ENCODE measurements at regions not wholly inside any gene's neighbourhood (a gene's known extent, or its start where the extent isn't known, plus 50 kb on each side); places are given as distances from the start of the nearest gene placed in this dataset.

- Histone ChIP-seq H3K27ac (ENCODE audit: low read depth in 1 of 2, low read length in 2 of 2) (no peak overlapping the region), H3K4me3 (ENCODE audit: low read depth in 1 of 3, low read length in 3 of 3) (no peak overlapping the region), H3K9me3 (ENCODE audit: control insufficient read depth in 4 of 4, low read length in 3 of 4) (no peaks in the 10 kb centered on the region), H3K9ac (ENCODE audit: low read depth in 1 of 2, low read length in 2 of 2) (no peak overlapping the region), H3K27me3 (ENCODE audit: control insufficient read depth in 4 of 4, insufficient read depth in 4 of 4, low read length in 3 of 4) (no peaks in the 10 kb centered on the region), H3K36me3 (ENCODE audit: control insufficient read depth in 4 of 4, insufficient read depth in 3 of 4, low read depth in 1 of 4, low read length in 3 of 4) (no peaks in the 10 kb centered on the region), H3K4me1 (ENCODE audit: control insufficient read depth in 4 of 4, insufficient read depth in 4 of 4, low read length in 3 of 4) (no peaks in the 10 kb centered on the region)
- DNase-seq (ENCODE audit: low spot score) = no peak
- 71% methylated on average over 2 of the region's 2 CpGs for WGBS
- TF ChIP-seq JUND (IDR thresholded peaks at IDR 0.05) = no peak
- no peak for TF ChIP-seq HNF4G (IDR thresholded peaks at IDR 0.05)
- no peak for TF ChIP-seq SP1 (IDR thresholded peaks at IDR 0.05)
- no peak for TF ChIP-seq TAF1 (conservative IDR thresholded peaks at IDR 0.05)
- no peak for TF ChIP-seq NR2F2 (IDR thresholded peaks at IDR 0.05)
- TF ChIP-seq, protein P1, sequence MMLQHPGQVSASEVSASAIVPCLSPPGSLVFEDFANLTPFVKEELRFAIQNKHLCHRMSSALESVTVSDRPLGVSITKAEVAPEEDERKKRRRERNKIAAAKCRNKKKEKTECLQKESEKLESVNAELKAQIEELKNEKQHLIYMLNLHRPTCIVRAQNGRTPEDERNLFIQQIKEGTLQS (IDR thresholded peaks at IDR 0.05) = no peak
- TF ChIP-seq, protein P2, sequence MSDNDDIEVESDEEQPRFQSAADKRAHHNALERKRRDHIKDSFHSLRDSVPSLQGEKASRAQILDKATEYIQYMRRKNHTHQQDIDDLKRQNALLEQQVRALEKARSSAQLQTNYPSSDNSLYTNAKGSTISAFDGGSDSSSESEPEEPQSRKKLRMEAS (IDR thresholded peaks at IDR 0.05) = no peak
- TF ChIP-seq YY1 (IDR thresholded peaks at IDR 0.05) = no peak
- TF ChIP-seq ZBTB33 (IDR thresholded peaks at IDR 0.05) = no peak
- TF ChIP-seq, protein P3, sequence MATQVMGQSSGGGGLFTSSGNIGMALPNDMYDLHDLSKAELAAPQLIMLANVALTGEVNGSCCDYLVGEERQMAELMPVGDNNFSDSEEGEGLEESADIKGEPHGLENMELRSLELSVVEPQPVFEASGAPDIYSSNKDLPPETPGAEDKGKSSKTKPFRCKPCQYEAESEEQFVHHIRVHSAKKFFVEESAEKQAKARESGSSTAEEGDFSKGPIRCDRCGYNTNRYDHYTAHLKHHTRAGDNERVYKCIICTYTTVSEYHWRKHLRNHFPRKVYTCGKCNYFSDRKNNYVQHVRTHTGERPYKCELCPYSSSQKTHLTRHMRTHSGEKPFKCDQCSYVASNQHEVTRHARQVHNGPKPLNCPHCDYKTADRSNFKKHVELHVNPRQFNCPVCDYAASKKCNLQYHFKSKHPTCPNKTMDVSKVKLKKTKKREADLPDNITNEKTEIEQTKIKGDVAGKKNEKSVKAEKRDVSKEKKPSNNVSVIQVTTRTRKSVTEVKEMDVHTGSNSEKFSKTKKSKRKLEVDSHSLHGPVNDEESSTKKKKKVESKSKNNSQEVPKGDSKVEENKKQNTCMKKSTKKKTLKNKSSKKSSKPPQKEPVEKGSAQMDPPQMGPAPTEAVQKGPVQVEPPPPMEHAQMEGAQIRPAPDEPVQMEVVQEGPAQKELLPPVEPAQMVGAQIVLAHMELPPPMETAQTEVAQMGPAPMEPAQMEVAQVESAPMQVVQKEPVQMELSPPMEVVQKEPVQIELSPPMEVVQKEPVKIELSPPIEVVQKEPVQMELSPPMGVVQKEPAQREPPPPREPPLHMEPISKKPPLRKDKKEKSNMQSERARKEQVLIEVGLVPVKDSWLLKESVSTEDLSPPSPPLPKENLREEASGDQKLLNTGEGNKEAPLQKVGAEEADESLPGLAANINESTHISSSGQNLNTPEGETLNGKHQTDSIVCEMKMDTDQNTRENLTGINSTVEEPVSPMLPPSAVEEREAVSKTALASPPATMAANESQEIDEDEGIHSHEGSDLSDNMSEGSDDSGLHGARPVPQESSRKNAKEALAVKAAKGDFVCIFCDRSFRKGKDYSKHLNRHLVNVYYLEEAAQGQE (IDR thresholded peaks at IDR 0.05) = no peak
- TF ChIP-seq CTCF (IDR thresholded peaks at IDR 0.05; ENCODE audit: low read depth, low read length, missing input control) = no peak
- no peak for TF ChIP-seq FOXA2 (IDR thresholded peaks at IDR 0.05)
- no peak for TF ChIP-seq RAD21 (IDR thresholded peaks at IDR 0.05)
- no peak for TF ChIP-seq EGR1 (IDR thresholded peaks at IDR 0.05; ENCODE audit: low read depth in 2 of 2)
- no peak for TF ChIP-seq HNF4A (conservative IDR thresholded peaks at IDR 0.05)
- no peak for TF ChIP-seq FOXA1 (IDR thresholded peaks at IDR 0.05)
These were observed 642.7 kb upstream of the TENM4 start for GRCh38 chr11:80083531-80083951.

DNA sequence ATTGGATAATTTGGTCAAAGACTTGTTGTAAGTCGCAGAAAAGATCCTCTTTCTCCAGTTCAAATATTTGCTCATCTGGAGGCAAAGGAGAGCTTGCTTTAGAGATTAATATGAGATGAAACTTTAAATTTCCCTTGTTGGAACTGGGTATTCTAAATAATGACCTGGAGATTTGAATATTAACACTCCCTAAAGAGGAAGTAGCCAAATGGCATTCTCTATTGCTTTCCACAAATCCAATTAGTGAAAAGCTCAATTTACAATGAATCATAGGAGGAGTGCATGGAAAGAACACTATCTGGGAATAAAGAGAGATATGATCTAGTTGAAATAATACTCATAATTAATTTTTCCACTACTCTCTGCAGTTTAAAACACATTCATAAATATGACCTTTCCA, 641.6 kb upstream of the TENM4 start:
- no peaks in the 10 kb centered on the region for H3K27me3 ChIP-seq (ENCODE audit: control insufficient read depth in 4 of 4, insufficient read depth in 4 of 4, low read length in 3 of 4)
- no peak overlapping the region for H3K9ac ChIP-seq (ENCODE audit: low read depth in 1 of 2, low read length in 2 of 2)
- H3K9me3 ChIP-seq (ENCODE audit: control insufficient read depth in 4 of 4, low read length in 3 of 4) = no peaks in the 10 kb centered on the region
- DNase-seq (ENCODE audit: low spot score) = no peak
- H3K27ac ChIP-seq (ENCODE audit: low read depth in 1 of 2, low read length in 2 of 2) = no peak overlapping the region
- WGBS = 75% methylated on average over 1 of the region's 1 CpG
- H3K36me3 ChIP-seq (ENCODE audit: control insufficient read depth in 4 of 4, insufficient read depth in 3 of 4, low read depth in 1 of 4, low read length in 3 of 4) = no peaks in the 10 kb centered on the region
- no peaks in the 10 kb centered on the region for H3K4me1 ChIP-seq (ENCODE audit: control insufficient read depth in 4 of 4, insufficient read depth in 4 of 4, low read length in 3 of 4)
- no peak for TF ChIP-seq HNF4A (conservative IDR thresholded peaks at IDR 0.05)
- no peak for TF ChIP-seq ZBTB33 (IDR thresholded peaks at IDR 0.05)
- no peak for TF ChIP-seq JUND (IDR thresholded peaks at IDR 0.05)
- no peak for TF ChIP-seq SP1 (IDR thresholded peaks at IDR 0.05)
- TF ChIP-seq TAF1 (conservative IDR thresholded peaks at IDR 0.05) = no peak
- no peak for TF ChIP-seq EGR1 (IDR thresholded peaks at IDR 0.05; ENCODE audit: low read depth in 2 of 2)
- no peak for TF ChIP-seq HNF4G (IDR thresholded peaks at IDR 0.05)
- H3K4me3 ChIP-seq (ENCODE audit: low read depth in 1 of 3, low read length in 3 of 3) = no peak overlapping the region

All from liver (tissue), 8 donors.